ENCODE measurements at regions not wholly inside any gene's neighbourhood (a gene's known extent, or its start where the extent isn't known, plus 50 kb on each side); places are given as distances from the start of the nearest gene placed in this dataset.

DNA sequence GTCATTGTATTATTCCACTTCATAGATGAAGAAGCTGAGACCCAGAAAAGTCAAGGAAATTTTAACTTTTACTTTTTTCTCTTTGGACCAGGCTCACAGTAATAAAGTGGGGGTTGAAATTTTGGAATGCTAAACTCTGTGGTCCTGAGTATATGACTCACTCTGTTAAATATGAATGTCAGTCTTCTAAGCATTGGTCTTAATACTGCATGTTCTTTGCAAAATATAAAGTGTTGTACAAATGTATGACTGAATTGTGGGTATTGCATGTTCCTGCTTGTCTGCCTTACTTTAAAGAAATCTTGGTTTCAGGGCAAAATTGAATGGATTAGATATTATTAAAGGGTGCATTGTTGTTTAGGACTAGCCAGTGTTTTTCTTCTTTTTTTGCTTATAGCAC, 950.8 kb upstream of the GOT2 start:
- TF ChIP-seq, protein P1, sequence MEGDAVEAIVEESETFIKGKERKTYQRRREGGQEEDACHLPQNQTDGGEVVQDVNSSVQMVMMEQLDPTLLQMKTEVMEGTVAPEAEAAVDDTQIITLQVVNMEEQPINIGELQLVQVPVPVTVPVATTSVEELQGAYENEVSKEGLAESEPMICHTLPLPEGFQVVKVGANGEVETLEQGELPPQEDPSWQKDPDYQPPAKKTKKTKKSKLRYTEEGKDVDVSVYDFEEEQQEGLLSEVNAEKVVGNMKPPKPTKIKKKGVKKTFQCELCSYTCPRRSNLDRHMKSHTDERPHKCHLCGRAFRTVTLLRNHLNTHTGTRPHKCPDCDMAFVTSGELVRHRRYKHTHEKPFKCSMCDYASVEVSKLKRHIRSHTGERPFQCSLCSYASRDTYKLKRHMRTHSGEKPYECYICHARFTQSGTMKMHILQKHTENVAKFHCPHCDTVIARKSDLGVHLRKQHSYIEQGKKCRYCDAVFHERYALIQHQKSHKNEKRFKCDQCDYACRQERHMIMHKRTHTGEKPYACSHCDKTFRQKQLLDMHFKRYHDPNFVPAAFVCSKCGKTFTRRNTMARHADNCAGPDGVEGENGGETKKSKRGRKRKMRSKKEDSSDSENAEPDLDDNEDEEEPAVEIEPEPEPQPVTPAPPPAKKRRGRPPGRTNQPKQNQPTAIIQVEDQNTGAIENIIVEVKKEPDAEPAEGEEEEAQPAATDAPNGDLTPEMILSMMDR (IDR thresholded peaks at IDR 0.05): no peak
- no peak for TF ChIP-seq POLR2A (IDR thresholded peaks at IDR 0.05)
- Histone ChIP-seq H3K36me3 (replicated peaks in 1 of 2; ENCODE audit: insufficient read depth in 1 of 2, low read depth in 2 of 2) (no peaks in the 10 kb centered on the region), H3K9me3 (no peaks in the 10 kb centered on the region), H3K27me3 (no peaks in the 10 kb centered on the region), H3K4me3 (no peak overlapping the region), H3K4me1 (no peaks in the 10 kb centered on the region), H3K27ac (no peak overlapping the region)
- intact Hi-C loops (cut with DNase I): no loop called here
- DNase-seq: no peak
- ATAC-seq: no peak

DNA sequence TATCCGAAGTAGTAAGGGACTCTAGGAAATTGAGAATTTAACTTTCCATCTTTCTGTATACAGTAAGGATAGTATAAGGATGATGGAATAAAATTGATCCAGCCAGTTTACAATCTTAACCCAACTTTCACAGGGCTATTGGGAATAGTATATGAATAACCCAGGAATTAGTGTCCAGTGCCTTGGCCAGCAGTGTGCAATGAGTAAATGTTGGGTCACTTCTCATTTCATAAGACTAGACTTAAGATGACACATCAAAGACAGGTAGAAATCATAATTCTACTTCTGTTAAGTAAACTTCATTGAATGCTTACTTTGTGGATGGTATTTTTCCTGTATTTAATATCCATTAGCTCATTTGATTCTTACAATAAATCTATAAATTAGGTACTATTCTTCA, 949.6 kb upstream of the GOT2 start:
- H3K9me3 ChIP-seq: no peaks in the 10 kb centered on the region
- H3K4me3 ChIP-seq: no peak overlapping the region
- H3K27ac ChIP-seq: no peak overlapping the region
- no peaks in the 10 kb centered on the region for H3K27me3 ChIP-seq
- TF ChIP-seq, protein P1 (IDR thresholded peaks at IDR 0.05): no peak
- TF ChIP-seq POLR2A (IDR thresholded peaks at IDR 0.05): no peak
- 52 to 66% methylated on average over 1 of the region's 1 CpG for WGBS, 2 donors
- ATAC-seq (no peak), DNase-seq (no peak)
- H3K36me3 ChIP-seq (replicated peaks in 1 of 2; ENCODE audit: insufficient read depth in 1 of 2, low read depth in 2 of 2): no peaks in the 10 kb centered on the region
- no peaks in the 10 kb centered on the region for H3K4me1 ChIP-seq
- intact Hi-C loops (cut with DNase I): no loop called here

DNA sequence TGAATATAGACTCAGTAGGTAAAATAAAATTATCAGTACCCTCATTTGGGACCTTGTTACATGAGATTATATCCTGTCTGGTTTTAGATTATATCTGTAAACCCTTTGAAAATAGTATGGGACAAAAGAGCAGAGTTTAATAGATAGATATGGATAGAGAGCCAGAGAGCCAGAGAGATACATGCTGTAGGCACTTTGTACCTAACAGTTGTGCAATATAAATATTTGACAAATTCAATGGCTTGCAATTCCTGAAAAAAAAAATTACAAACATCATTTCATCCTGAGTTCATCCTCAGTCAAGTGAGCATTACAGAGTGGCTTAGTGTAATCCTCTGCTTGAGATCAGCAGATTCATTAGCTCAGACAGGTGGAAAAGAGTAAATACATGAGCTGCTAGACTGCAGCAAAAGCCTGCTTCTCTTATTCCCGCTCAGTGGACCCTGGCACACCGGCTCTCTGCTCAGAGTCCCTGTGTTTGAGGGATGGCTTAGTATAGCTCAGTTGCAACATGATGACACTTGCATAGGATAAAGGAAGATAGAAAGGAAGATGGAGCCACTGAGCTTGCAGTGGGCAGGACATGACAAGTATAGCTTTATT, 931.6 kb upstream of the GOT2 start:
- intact Hi-C loops (cut with DNase I): no loop called here
- H3K4me1 ChIP-seq: no peaks in the 10 kb centered on the region
- TF ChIP-seq, protein P1 (IDR thresholded peaks at IDR 0.05): no peak
- TF ChIP-seq POLR2A (IDR thresholded peaks at IDR 0.05): no peak
- 74 to 80% methylated on average over 2 of the region's 2 CpGs for WGBS, 2 donors
- DNase-seq (peak in 1 of 4 donors; percentile 5), ATAC-seq (no peak)
- no peaks in the 10 kb centered on the region for H3K36me3 ChIP-seq (replicated peaks in 1 of 2; ENCODE audit: insufficient read depth in 1 of 2, low read depth in 2 of 2)
- no peaks in the 10 kb centered on the region for H3K27me3 ChIP-seq
- no peak overlapping the region for H3K27ac ChIP-seq
- peaks cover 0 to 5% (median 0%) of the 10 kb centered on the region in 3 donors for H3K9me3 ChIP-seq
- H3K4me3 ChIP-seq: no peak overlapping the region

DNA sequence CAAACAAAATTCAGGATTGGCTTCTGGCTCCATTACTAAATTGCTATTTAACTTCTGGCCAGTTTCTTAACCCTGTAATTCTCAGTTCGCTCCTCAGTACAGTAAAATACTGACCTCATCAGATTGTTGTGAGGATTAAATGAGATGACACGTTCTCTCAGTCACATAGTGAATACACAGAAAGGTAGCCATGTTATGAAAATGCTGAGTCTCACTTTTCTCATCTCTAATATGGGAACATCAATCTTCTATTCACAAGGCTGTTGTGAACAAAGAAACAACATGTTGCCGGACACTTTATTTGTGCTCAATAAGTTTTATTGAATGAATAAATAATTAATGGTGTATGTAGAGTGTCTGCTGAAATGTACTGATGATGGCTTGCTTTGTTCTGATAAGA, 924.5 kb upstream of the GOT2 start:
- DNase-seq (no peak), ATAC-seq (no peak)
- no peak for TF ChIP-seq POLR2A (IDR thresholded peaks at IDR 0.05)
- TF ChIP-seq, protein P1 (IDR thresholded peaks at IDR 0.05): no peak
- Histone ChIP-seq H3K27ac (no peak overlapping the region), H3K4me3 (no peak overlapping the region), H3K27me3 (no peaks in the 10 kb centered on the region), H3K36me3 (replicated peaks in 1 of 2; ENCODE audit: insufficient read depth in 1 of 2, low read depth in 2 of 2) (no peaks in the 10 kb centered on the region), H3K4me1 (no peaks in the 10 kb centered on the region), H3K9me3 (no peaks in the 10 kb centered on the region)
- 47 to 51% methylated on average over 3 of the region's 3 CpGs for WGBS, 2 donors
- intact Hi-C loops (cut with DNase I): no loop called here

DNA sequence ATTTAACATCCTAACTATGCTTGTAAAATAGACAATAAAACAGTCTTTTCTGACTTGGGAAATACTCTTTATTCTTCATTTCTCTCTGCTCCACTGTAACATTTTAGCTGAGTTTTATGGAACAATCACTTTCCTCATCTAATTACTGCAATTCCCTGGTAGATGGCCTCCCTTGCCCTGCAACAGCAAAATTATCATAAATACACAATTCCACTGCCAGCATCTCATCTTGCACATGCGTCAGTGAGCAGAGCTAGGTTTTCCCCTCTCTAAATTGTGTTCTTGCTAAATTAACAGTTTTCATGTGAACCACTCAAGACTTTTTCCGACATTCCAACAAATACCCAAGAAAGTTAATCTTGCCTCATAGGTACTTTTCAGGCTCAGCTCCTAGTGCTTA, 920.9 kb upstream of the GOT2 start:
- Histone ChIP-seq H3K27ac (no peak overlapping the region), H3K4me3 (no peak overlapping the region), H3K9me3 (no peaks in the 10 kb centered on the region), H3K4me1 (no peaks in the 10 kb centered on the region), H3K27me3 (no peaks in the 10 kb centered on the region), H3K36me3 (replicated peaks in 1 of 2; ENCODE audit: insufficient read depth in 1 of 2, low read depth in 2 of 2) (no peaks in the 10 kb centered on the region)
- 44 to 48% methylated on average over 2 of the region's 2 CpGs for WGBS, 2 donors
- DNase-seq (no peak), ATAC-seq (no peak)
- TF ChIP-seq POLR2A (IDR thresholded peaks at IDR 0.05): no peak
- TF ChIP-seq, protein P1 (IDR thresholded peaks at IDR 0.05): no peak
- intact Hi-C loops (cut with DNase I): no loop called here
